Endothelial cell (in vitro differentiated cells): ENCODE measurements at regions not wholly inside any gene's neighbourhood (a gene's known extent, or its start where the extent isn't known, plus 50 kb on each side); places are given as distances from the start of the nearest gene placed in this dataset.

ENCODE experiments used
- DNase-seq: peaks from one replicate; pipeline ENCODE4 v3.0.0; 2021; ENCODE audit warnings: low spot score
- H3K27ac Mint-ChIP-seq: one replicate; pipeline ENCODE4 v1.8.0; 2021; ENCODE audit warnings: mixed read lengths, inconsistent platforms; ENCODE audit not compliant: unreplicated experiment
- H3K27me3 Mint-ChIP-seq: one replicate; pipeline ENCODE4 v1.8.0; 2021; ENCODE audit warnings: mild to moderate bottlenecking, moderate library complexity, mixed read lengths, inconsistent platforms; ENCODE audit not compliant: unreplicated experiment
- H3K36me3 Mint-ChIP-seq: one replicate; pipeline ENCODE4 v1.8.0; 2021; ENCODE audit warnings: mild to moderate bottlenecking, low read depth, mixed read lengths, inconsistent platforms; ENCODE audit not compliant: unreplicated experiment
- H3K4me1 Mint-ChIP-seq: one replicate; pipeline ENCODE4 v1.8.0; 2021; ENCODE audit warnings: mild to moderate bottlenecking, mixed read lengths, inconsistent platforms; ENCODE audit not compliant: unreplicated experiment
- H3K4me3 Mint-ChIP-seq: one replicate; pipeline ENCODE4 v1.8.0; 2021; ENCODE audit warnings: mild to moderate bottlenecking, mixed read lengths, inconsistent platforms; ENCODE audit not compliant: unreplicated experiment
- H3K9me3 Mint-ChIP-seq: one replicate; pipeline ENCODE4 v1.8.0; 2021; ENCODE audit warnings: mixed read lengths, inconsistent platforms; ENCODE audit not compliant: unreplicated experiment
- TF ChIP-seq, protein P1 (sequence below): fragments of 200-600 bp; sonication (generic); IDR thresholded peaks from one replicate; pipeline ENCODE4 v1.5.0; 2021; ENCODE audit warnings: antibody characterized with exemption; ENCODE audit not compliant: unreplicated experiment

DNA sequence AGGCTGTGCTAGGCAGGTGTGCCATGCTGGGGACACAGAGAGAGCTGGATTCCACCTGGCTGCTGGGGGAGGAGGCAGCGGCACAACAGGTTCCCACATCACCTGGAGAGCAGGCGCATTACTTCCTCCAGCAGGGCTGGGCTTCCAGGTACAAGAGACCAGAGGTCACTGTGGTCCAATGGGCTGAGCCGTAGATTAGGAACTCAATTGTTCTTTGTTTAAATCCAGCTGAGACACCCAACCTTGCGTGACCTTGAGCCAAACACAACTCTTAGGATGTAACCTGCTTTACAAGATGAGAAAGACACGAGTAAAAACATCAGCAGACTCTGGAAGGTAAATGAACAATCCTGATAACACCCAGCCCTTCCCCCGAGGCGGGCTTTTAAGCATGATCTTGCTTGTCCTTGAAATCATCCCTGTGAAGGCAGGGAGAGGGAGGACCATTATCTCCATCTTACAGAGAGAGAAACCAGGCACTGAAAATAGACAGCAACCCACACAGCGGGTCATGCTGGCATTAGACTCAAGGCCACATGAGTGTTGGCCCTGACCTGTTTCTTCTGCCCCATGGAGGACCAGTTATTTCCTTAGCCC is 216.5 kb upstream of the RREB1 start:
- no peaks in the 10 kb centered on the region for H3K9me3 Mint-ChIP-seq
- DNase-seq = no peak
- peaks cover 3% of the 10 kb centered on the region for H3K4me1 Mint-ChIP-seq
- TF ChIP-seq, protein P1, sequence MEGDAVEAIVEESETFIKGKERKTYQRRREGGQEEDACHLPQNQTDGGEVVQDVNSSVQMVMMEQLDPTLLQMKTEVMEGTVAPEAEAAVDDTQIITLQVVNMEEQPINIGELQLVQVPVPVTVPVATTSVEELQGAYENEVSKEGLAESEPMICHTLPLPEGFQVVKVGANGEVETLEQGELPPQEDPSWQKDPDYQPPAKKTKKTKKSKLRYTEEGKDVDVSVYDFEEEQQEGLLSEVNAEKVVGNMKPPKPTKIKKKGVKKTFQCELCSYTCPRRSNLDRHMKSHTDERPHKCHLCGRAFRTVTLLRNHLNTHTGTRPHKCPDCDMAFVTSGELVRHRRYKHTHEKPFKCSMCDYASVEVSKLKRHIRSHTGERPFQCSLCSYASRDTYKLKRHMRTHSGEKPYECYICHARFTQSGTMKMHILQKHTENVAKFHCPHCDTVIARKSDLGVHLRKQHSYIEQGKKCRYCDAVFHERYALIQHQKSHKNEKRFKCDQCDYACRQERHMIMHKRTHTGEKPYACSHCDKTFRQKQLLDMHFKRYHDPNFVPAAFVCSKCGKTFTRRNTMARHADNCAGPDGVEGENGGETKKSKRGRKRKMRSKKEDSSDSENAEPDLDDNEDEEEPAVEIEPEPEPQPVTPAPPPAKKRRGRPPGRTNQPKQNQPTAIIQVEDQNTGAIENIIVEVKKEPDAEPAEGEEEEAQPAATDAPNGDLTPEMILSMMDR = no peak
- no peak overlapping the region for H3K4me3 Mint-ChIP-seq
- H3K36me3 Mint-ChIP-seq = no peaks in the 10 kb centered on the region
- H3K27ac Mint-ChIP-seq = no peak overlapping the region
- peaks cover 9% of the 10 kb centered on the region for H3K27me3 Mint-ChIP-seq

DNA sequence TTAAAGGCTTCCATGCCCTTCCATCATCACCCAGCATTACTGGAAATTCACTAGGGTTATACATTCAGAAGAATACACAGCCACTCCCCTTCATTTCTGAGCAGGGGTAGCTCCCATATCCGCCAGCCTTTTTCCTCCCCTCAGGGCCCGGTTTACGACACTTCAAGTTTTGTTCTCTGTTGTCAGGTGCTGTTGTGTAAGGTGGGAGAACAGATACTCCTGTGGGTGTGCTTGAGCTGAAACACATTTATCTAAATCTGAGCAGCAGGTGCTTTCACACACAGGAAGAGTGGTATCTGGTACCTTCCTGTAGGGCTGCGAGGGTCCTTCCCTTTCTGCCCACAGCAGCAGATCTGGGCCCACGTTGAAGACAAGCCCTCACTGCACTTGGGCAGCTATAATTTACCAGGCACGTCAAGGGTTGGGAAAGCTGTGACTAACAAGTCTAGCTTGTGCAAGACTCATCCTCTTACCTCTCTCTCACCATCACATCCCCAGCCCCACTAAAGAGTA is 215.8 kb upstream of the RREB1 start:
- Mint-ChIP-seq H3K27me3 (peaks cover 9% of the 10 kb centered on the region), H3K36me3 (no peaks in the 10 kb centered on the region), H3K4me3 (no peak overlapping the region), H3K9me3 (no peaks in the 10 kb centered on the region), H3K27ac (no peak overlapping the region), H3K4me1 (peaks cover 3% of the 10 kb centered on the region)
- TF ChIP-seq, protein P1 = no peak
- no peak for DNase-seq

DNA sequence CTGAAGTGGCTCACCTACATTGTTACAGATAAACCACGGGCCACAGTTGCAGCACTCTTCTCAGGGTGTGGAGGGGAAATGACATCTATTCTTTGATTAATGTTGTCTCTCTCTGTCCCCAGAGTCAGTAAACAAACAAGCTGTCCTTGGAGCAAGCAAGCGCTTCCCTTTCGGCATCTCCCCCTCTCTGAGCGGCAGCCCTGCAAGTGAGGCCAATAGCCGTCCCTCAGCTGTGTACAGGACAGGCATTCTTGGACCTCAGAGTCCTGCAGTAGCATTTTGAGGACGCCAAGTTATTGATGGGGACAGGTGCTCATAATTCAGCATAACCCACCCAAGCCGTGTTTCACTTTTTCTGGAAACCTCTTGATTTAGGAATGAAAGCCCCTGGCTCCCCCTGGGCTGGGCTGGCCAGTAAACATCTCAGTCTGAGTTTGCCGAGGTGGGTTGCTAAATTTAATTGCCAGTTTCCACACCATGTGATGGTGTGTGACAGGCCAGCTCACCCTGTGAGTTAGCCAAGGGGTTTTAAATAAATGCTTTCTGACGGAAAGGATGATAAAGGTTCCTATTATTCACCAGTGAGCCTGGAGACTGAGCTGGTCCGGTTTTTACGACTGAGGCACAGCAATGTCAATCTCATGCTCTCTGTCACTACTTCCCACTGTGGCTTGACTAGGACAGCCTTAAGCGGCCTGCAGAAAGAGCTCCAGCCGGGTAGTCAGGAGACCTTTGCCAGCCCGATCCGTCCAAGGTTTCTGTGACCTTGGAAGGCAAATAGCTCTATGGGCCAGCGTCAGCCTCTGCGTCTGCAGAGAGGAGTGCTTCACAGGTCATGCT is 214.8 kb upstream of the RREB1 start:
- H3K4me3 Mint-ChIP-seq = no peak overlapping the region
- no peaks in the 10 kb centered on the region for H3K9me3 Mint-ChIP-seq
- peaks cover 3% of the 10 kb centered on the region for H3K4me1 Mint-ChIP-seq
- DNase-seq = no peak
- no peak overlapping the region for H3K27ac Mint-ChIP-seq
- no peaks in the 10 kb centered on the region for H3K36me3 Mint-ChIP-seq
- peaks cover 7% of the 10 kb centered on the region for H3K27me3 Mint-ChIP-seq
- TF ChIP-seq, protein P1 = no peak

DNA sequence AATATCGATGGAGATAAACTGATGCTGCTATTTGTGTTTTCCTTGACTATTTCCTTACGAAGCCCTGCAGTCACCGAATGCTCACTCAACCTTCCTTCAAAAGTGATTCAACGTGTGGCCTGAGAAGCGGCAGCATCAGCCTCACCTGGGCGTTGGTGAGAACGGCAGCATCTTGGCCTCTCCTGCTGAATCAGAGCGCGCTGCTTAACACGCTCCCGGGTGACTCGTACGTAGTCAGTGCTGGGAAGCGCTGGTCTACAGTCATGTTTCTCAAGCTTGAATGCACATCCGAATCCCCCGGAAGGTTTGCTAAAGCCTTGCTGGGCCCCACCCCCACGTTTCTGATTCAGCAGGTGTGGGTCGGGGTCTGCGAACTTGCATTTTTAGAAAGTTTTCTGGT is 214.1 kb upstream of the RREB1 start:
- H3K9me3 Mint-ChIP-seq = no peaks in the 10 kb centered on the region
- H3K27me3 Mint-ChIP-seq = peaks cover 7% of the 10 kb centered on the region
- TF ChIP-seq, protein P1 = no peak
- no peak overlapping the region for H3K4me3 Mint-ChIP-seq
- no peak overlapping the region for H3K27ac Mint-ChIP-seq
- peaks cover 3% of the 10 kb centered on the region for H3K4me1 Mint-ChIP-seq
- no peaks in the 10 kb centered on the region for H3K36me3 Mint-ChIP-seq
- DNase-seq = no peak

DNA sequence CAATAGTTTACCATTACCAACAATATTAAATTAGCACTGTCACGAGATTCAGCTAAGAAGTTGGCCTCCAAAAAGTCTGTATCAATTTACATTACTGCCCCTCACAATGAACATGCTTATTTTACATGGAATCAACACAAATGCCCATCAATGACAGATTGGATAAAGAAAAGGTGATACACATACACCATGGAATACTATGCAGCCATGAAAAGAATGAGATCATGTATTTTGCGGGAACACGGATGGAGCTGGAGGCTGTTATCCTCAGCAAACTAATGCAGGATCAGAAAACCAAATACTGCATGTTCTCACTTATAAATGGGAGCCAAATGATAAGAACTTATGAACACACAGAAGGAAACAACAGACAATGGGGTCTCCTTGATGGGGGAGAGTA is 211.8 kb upstream of the RREB1 start:
- Mint-ChIP-seq H3K9me3 (no peaks in the 10 kb centered on the region), H3K36me3 (no peaks in the 10 kb centered on the region), H3K4me3 (no peak overlapping the region), H3K27ac (no peak overlapping the region), H3K4me1 (peaks cover 9% of the 10 kb centered on the region), H3K27me3 (peaks cover 7% of the 10 kb centered on the region)
- no peak for DNase-seq
- TF ChIP-seq, protein P1 = no peak
